K562 (cell line): ENCODE measurements at regions not wholly inside any gene's neighbourhood (a gene's known extent, or its start where the extent isn't known, plus 50 kb on each side); places are given as distances from the start of the nearest gene placed in this dataset.

Experiments
- CBX5 ChIP-seq: IDR thresholded peaks from 2 replicates; pipeline ENCODE4 v1.6.1; 2014; ENCODE audit warnings: low read depth, borderline replicate concordance
- CHD1 ChIP-seq: fragments of 200-600 bp; sonication (generic); IDR thresholded peaks from one replicate; pipeline ENCODE4 v1.6.1; 2012; ENCODE audit warnings: mild to moderate bottlenecking, moderate library complexity, low read length, inconsistent platforms
- CREB1 ChIP-seq, 2 experiments: sonication (generic) in 1 of 2; formaldehyde crosslinking in 1 of 2; IDR thresholded peaks; 2 replicates each; pipeline versions ENCODE4 v1.6.1 to v1.8.0; 2012 to 2022; ENCODE audit warnings: inconsistent platforms in 1 of 2, mild to moderate bottlenecking in 1 of 2, missing genetic modification reagents in 1 of 2, moderate library complexity in 1 of 2
- CTCF ChIP-seq, 3 experiments: IDR thresholded peaks in 2 of 3; conservative IDR thresholded peaks in 1 of 3; 2 replicates each; pipeline ENCODE4 v1.5.1; 2011 to 2012; ENCODE audit warnings: low read length in 3 of 3, mild to moderate bottlenecking in 3 of 3, control low read depth in 2 of 3, improper control_type of control experiment in 1 of 3, inconsistent platforms in 1 of 3, low read depth in 1 of 3, mixed read lengths in 1 of 3, moderate library complexity in 1 of 3; ENCODE audit not compliant: insufficient read depth in 2 of 3
- E2F5 ChIP-seq: sonication (generic); formaldehyde crosslinking; IDR thresholded peaks from 2 replicates; pipeline ENCODE4 v1.8.0; 2022; ENCODE audit warnings: mild to moderate bottlenecking, missing genetic modification reagents
- EP300 ChIP-seq: IDR thresholded peaks from 2 replicates; pipeline ENCODE4 v1.6.1; 2012; ENCODE audit warnings: low read length, improper control_type of control experiment
- IRF1 ChIP-seq: sonication (generic); formaldehyde crosslinking; IDR thresholded peaks from 2 replicates; pipeline ENCODE4 v1.8.0; 2022; ENCODE audit warnings: missing genetic modification reagents, mild to moderate bottlenecking, borderline replicate concordance
- NCOA2 ChIP-seq, 2 experiments: fragments of 450-650 bp; IDR thresholded peaks; 2 replicates each; pipeline ENCODE4 v1.6.1; 2018; ENCODE audit warnings: mild to moderate bottlenecking in 2 of 2, moderate library complexity in 1 of 2; ENCODE audit not compliant: partially characterized antibody in 2 of 2
- PHB2 ChIP-seq: fragments of 450-650 bp; IDR thresholded peaks from 2 replicates; pipeline ENCODE4 v1.6.1; 2017; ENCODE audit warnings: low read depth
- POLR2A ChIP-seq: fragments of 450-650 bp; conservative IDR thresholded peaks from 2 replicates; pipeline ENCODE4 v1.6.1; 2016
- SP1 ChIP-seq: sonication (generic); formaldehyde crosslinking; IDR thresholded peaks from 2 replicates; pipeline ENCODE4 v1.8.1; 2022; ENCODE audit warnings: mild to moderate bottlenecking, missing genetic modification reagents
- ZNF318 ChIP-seq, 2 experiments: fragments of 450-650 bp; IDR thresholded peaks; 2 replicates each; pipeline ENCODE4 v1.6.1; 2016; ENCODE audit warnings: mild to moderate bottlenecking in 2 of 2, borderline replicate concordance in 1 of 2, low read depth in 1 of 2, moderate library complexity in 1 of 2

DNA sequence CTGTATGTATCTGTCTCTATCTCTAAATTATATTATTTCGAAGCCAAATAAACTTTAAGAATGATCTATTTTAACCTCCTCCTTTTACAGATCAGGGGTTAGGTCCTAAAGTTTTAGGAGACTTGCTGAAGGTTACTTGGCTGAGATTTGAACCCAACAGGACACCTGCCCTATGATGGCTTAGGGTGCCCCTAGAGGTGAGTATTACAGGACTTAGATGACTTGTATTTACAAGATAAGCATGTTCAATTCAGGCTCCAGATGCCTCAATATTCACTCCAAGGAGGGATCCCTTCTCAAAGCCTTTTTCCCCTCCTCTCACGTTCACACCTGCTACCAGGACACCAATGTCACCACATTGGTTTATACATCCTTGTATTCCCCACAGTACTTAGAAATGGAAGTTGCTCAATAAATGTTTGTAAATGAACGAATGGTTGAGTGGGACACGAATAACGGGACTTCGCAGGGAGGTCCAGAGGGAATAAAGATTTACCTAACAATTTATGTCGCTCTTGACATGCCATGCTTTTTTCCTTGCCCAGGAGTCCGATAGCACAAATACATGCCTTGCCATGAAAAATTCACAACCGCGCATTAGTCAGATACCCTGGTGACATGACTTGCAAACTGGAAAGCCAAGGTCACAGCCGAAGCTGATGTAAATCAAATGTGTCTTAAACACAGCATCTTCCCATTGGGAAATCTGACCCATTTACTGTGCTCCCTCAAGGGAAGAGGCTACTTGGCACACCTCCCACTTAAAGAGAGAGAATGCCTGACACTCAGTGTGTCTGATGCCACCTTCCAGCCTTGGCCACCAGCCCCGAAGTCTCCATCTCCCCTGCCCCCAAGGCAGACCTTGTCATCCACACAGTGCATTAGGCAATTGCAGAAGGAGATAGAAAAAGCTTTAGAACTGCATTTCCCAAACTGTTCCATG is 872.2 kb upstream of the AUTS2 start:
- TF ChIP-seq E2F5 (CRISPR knock-in tag) = no peak
- TF ChIP-seq PHB2 = no peak
- TF ChIP-seq CTCF (IDR thresholded peaks at IDR 0.05 in 2 of 3, conservative IDR thresholded peaks at IDR 0.05 in 1 of 3; ENCODE audit: insufficient read depth in 2 of 3, low read depth in 1 of 3, low read length in 3 of 3) = peak in 1 of 3 experiments; percentile 9; a peak in 1 of 6 replicates
- no peak for TF ChIP-seq POLR2A
- TF ChIP-seq NCOA2 (IDR thresholded peaks at IDR 0.05; ENCODE audit: partially characterized antibody in 2 of 2) = no peak
- no peak for TF ChIP-seq IRF1 (CRISPR knock-in tag)
- TF ChIP-seq ZNF318 (IDR thresholded peaks at IDR 0.05; ENCODE audit: borderline replicate concordance in 1 of 2, low read depth in 1 of 2) = no peak
- TF ChIP-seq SP1 (CRISPR knock-in tag) = no peak
- TF ChIP-seq CBX5 = no peak
- no peak for TF ChIP-seq CREB1 (IDR thresholded peaks at IDR 0.05)
- TF ChIP-seq CREB1 (CRISPR knock-in tag; IDR thresholded peaks at IDR 0.05) = no peak
- no peak for TF ChIP-seq EP300
- no peak for TF ChIP-seq CHD1
